Activated naive CD8-positive, alpha-beta T cell treated with anti-CD3 and anti-CD28 coated beads for 36 hours (primary cell): ENCODE measurements at regions not wholly inside any gene's neighbourhood (a gene's known extent, or its start where the extent isn't known, plus 50 kb on each side); places are given as distances from the start of the nearest gene placed in this dataset.

Experiments
- DNase-seq: peaks from one replicate; pipeline ENCODE4 v3.0.0; 2021
- H3K27ac Mint-ChIP-seq: one replicate; pipeline ENCODE4 v1.8.0; 2022; ENCODE audit warnings: mild to moderate bottlenecking, moderate library complexity, mixed read lengths
- H3K27me3 Mint-ChIP-seq: one replicate; pipeline ENCODE4 v1.8.0; 2022; ENCODE audit warnings: mild to moderate bottlenecking, mixed read lengths
- H3K36me3 Mint-ChIP-seq: one replicate; pipeline ENCODE4 v1.8.0; 2021; ENCODE audit warnings: mild to moderate bottlenecking, mixed read lengths
- H3K4me1 Mint-ChIP-seq: one replicate; pipeline ENCODE4 v1.8.0; 2021; ENCODE audit warnings: mixed read lengths
- H3K4me3 Mint-ChIP-seq: one replicate; pipeline ENCODE4 v1.8.0; 2022; ENCODE audit warnings: mild to moderate bottlenecking, moderate library complexity, mixed read lengths
- H3K9me3 Mint-ChIP-seq: one replicate; pipeline ENCODE4 v1.8.0; 2022; ENCODE audit warnings: mixed read lengths

DNA sequence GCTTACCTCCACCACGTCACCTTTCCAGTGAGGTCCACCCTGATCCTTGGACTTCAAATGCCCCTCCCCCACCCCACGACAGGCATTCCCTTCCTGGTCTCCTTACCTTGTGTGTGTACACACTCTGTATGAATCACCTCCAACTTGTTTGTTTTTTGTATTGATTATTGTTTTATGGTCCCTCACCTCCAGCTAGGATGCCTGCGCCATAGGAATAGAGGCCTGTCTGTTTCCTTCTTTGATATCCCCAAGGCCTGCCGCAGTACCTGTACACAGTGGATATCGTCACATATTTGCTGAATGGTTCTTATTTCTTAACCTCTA, 219.6 kb upstream of the POU3F1 start:
- H3K27ac Mint-ChIP-seq = no peak overlapping the region
- H3K9me3 Mint-ChIP-seq = no peaks in the 10 kb centered on the region
- no peaks in the 10 kb centered on the region for H3K36me3 Mint-ChIP-seq
- H3K27me3 Mint-ChIP-seq = peaks cover 28% of the 10 kb centered on the region
- no peak for DNase-seq
- H3K4me1 Mint-ChIP-seq = no peaks in the 10 kb centered on the region
- H3K4me3 Mint-ChIP-seq = no peak overlapping the region

DNA sequence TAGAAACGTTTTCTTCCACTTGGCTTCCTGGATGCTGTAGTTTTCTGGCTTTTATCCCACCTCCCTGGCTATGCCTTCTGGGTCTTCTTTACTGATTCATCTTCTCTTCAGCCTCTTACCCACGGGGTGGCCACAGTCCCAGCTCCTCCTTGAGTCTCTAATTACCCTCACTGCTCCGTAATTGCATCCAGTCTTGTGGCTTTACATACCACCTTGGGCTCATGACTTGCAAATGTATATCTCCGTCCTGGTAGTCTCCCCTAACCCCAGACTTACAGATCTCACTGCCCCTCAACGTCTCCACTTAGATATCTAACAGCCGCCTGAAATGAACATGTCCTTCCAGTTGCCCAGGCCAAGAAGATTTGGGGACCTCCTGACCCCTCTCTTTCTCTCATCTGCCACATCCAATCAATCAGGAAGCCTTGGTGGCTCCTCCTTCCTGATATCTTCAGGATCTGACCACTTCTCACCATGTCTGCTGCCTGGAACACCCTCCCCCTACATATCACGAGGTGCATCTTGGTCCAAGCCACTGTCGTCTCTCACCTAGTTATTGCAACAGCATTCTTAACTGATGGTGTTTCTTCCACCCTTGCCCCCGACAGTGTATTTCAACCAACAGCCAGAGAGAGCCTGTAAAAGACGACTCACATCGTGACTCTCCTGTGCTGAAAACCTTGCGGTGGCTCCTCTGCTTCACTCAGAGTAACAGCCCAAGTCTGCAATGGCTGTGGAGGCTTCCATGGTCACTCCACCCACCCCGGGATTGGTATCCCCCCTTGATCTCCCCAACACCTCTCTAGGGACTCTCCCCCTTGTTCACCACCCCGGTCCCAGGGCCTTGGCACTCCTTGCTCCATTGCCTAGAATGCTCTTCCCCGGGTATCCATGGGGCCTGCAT, 219.0 kb upstream of the POU3F1 start:
- H3K4me1 Mint-ChIP-seq = no peaks in the 10 kb centered on the region
- H3K27ac Mint-ChIP-seq = no peak overlapping the region
- DNase-seq = no peak
- peaks cover 26% of the 10 kb centered on the region for H3K27me3 Mint-ChIP-seq
- H3K36me3 Mint-ChIP-seq = no peaks in the 10 kb centered on the region
- no peaks in the 10 kb centered on the region for H3K9me3 Mint-ChIP-seq
- H3K4me3 Mint-ChIP-seq = no peak overlapping the region

- Mint-ChIP-seq H3K4me1 (no peaks in the 10 kb centered on the region), H3K9me3 (no peaks in the 10 kb centered on the region), H3K27me3 (peaks cover 18% of the 10 kb centered on the region), H3K4me3 (no peak overlapping the region), H3K36me3 (no peaks in the 10 kb centered on the region), H3K27ac (no peak overlapping the region)
- DNase-seq = no peak
These were observed 216.8 kb upstream of the POU3F1 start for GRCh38 chr1:38263438-38263837.

- Mint-ChIP-seq H3K36me3 (no peaks in the 10 kb centered on the region), H3K4me1 (no peaks in the 10 kb centered on the region), H3K27ac (no peak overlapping the region), H3K27me3 (peaks cover 10% of the 10 kb centered on the region), H3K9me3 (no peaks in the 10 kb centered on the region), H3K4me3 (no peak overlapping the region)
- no peak for DNase-seq
These were observed 215.0 kb upstream of the POU3F1 start for GRCh38 chr1:38261574-38261973.

DNA sequence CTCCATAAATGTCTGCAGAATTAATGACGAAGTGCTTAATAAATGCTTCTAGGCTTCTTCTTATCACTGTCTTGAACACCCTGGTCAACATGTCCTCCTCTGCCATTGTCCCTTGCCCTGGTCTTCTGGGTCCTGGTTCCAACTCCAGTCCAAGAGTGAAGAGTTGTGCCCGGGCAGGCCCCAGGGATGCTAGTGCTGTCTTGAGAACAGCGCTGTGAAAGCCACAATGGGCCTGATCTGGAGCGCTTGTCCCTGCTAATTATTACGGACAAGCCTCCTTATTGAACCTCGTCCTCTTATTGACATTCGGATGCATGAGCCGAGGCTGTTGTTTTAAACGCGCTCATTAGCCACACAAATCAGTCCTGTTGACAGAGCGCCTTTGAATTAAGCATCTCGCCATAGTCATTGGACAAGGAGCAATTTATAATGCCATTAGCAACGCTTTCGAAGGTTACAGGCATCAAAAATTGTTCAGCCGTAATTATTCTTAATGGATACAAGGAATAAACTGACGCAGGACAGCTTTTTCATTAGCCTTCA, 211.6 kb upstream of the POU3F1 start:
- no peaks in the 10 kb centered on the region for H3K4me1 Mint-ChIP-seq
- no peak overlapping the region for H3K27ac Mint-ChIP-seq
- H3K27me3 Mint-ChIP-seq = peaks cover 10% of the 10 kb centered on the region
- H3K36me3 Mint-ChIP-seq = no peaks in the 10 kb centered on the region
- no peak for DNase-seq
- H3K4me3 Mint-ChIP-seq = no peak overlapping the region
- H3K9me3 Mint-ChIP-seq = no peaks in the 10 kb centered on the region

DNA sequence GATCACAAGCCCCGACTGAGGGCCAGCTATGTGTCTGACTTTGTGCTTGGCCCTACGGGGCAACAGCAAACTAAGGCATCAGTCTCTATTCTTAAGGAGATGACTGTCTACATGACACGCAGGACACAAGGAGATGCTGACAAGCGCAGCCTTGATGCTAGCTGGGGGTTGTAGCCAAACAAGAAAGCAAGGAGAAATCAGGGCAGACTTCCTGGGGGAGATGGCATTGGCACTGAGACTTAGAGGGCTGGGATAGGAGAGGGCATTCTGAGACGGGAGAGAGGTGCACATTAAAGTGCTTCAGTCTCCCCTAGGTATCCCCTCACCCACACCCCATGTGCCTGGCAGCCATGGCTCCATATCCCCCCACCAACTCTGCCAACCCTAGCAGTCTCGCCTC, 210.8 kb upstream of the POU3F1 start:
- DNase-seq = no peak
- H3K4me1 Mint-ChIP-seq = no peaks in the 10 kb centered on the region
- no peaks in the 10 kb centered on the region for H3K9me3 Mint-ChIP-seq
- H3K27ac Mint-ChIP-seq = no peak overlapping the region
- no peak overlapping the region for H3K4me3 Mint-ChIP-seq
- peaks cover 10% of the 10 kb centered on the region for H3K27me3 Mint-ChIP-seq
- H3K36me3 Mint-ChIP-seq = no peaks in the 10 kb centered on the region

DNA sequence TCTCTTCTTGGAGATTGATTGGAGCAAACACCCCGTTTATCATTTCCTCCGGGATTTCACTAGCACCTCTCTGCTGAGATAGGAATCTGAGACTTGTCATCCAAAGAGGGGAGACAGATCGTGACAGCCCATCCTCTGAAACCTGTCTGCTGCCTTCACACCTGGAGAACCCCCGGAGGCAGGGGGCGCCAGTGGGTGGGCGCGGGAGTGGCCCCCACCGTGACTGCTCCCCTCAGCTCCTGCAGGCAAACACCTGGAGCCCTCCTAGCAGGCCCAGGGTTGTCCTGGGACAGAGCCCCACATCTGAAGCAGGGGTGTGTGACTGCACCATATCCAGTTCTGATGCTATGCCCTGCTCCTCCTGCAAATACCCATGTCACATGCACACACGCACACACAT, 209.5 kb upstream of the POU3F1 start:
- Mint-ChIP-seq H3K36me3 (no peaks in the 10 kb centered on the region), H3K27me3 (peaks cover 5% of the 10 kb centered on the region), H3K9me3 (no peaks in the 10 kb centered on the region), H3K27ac (no peak overlapping the region), H3K4me3 (no peak overlapping the region), H3K4me1 (no peaks in the 10 kb centered on the region)
- no peak for DNase-seq

- Mint-ChIP-seq H3K27ac (no peak overlapping the region), H3K27me3 (peaks cover 17% of the 10 kb centered on the region), H3K4me3 (no peak overlapping the region), H3K36me3 (no peaks in the 10 kb centered on the region), H3K4me1 (no peaks in the 10 kb centered on the region), H3K9me3 (no peaks in the 10 kb centered on the region)
- no peak for DNase-seq
These were observed 206.7 kb upstream of the POU3F1 start for GRCh38 chr1:38253314-38253713.

- H3K9me3 Mint-ChIP-seq = no peaks in the 10 kb centered on the region
- H3K27ac Mint-ChIP-seq = no peak overlapping the region
- H3K4me1 Mint-ChIP-seq = no peaks in the 10 kb centered on the region
- H3K4me3 Mint-ChIP-seq = no peak overlapping the region
- H3K27me3 Mint-ChIP-seq = peaks cover 23% of the 10 kb centered on the region
- H3K36me3 Mint-ChIP-seq = no peaks in the 10 kb centered on the region
- DNase-seq = no peak
These were observed 203.8 kb upstream of the POU3F1 start for GRCh38 chr1:38250356-38250755.

- H3K27ac Mint-ChIP-seq = no peak overlapping the region
- H3K4me3 Mint-ChIP-seq = no peak overlapping the region
- no peaks in the 10 kb centered on the region for H3K9me3 Mint-ChIP-seq
- DNase-seq = no peak
- no peaks in the 10 kb centered on the region for H3K4me1 Mint-ChIP-seq
- H3K36me3 Mint-ChIP-seq = no peaks in the 10 kb centered on the region
- peaks cover 23% of the 10 kb centered on the region for H3K27me3 Mint-ChIP-seq
These were observed 202.4 kb upstream of the POU3F1 start for GRCh38 chr1:38249001-38249400.

DNA sequence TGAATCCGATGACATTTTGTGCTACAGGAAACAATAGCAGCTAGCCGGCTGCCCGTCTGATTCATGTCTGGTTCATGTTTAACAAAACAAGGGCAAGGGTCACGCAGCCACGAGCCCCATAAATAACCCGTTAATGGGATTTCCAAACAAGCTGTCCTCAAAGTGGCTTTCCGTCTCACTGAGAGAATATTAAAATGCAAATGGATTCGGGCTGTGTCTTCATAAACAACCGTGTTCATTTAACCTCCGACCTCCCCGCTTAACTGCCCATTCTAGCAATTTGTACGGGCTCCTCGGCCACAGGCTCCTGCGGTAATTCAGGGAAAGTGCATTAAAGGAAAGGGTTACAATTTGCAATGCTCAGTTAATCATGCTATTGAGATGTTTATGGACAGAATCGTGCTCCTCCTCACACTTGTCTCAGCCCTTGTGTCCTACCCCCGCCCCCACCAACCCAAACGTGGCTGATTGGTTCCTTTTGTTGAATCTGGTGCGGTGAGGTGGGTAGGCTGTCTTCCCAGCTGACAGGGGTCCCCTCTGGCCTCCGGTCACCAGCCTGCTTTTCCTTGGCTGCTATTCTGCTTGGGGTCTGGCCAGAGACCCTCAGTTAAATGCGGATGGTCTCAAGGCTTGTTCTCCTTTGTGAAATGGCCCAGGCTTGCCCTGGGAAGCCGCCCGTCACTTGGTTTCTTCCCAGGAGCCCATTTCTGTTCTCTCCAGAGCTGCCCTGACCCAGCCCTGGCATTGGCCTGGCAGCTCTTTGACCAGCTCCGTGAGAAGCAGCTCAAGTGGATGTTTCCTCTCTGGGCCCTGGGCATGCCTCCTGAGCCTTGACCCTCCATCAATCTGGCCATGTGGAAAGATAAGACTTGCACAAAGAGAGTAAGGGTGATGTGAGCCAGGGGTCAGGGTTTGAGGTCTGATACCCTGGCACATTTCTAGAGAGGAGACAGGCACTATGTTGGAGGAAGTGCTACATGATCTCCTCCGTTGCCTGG, 200.7 kb upstream of the POU3F1 start:
- DNase-seq = no peak
- Mint-ChIP-seq H3K4me1 (no peaks in the 10 kb centered on the region), H3K9me3 (no peaks in the 10 kb centered on the region), H3K4me3 (no peak overlapping the region), H3K27me3 (peaks cover 23% of the 10 kb centered on the region), H3K27ac (no peak overlapping the region), H3K36me3 (no peaks in the 10 kb centered on the region)

GRCh38 chr1:38244218-38244845, 197.7 kb upstream of the POU3F1 start:
- Mint-ChIP-seq H3K36me3 (no peaks in the 10 kb centered on the region), H3K27me3 (peaks cover 10% of the 10 kb centered on the region), H3K27ac (no peak overlapping the region), H3K9me3 (no peaks in the 10 kb centered on the region), H3K4me3 (no peak overlapping the region), H3K4me1 (no peaks in the 10 kb centered on the region)
- DNase-seq = no peak

- no peak overlapping the region for H3K27ac Mint-ChIP-seq
- no peak overlapping the region for H3K4me3 Mint-ChIP-seq
- no peaks in the 10 kb centered on the region for H3K4me1 Mint-ChIP-seq
- H3K27me3 Mint-ChIP-seq = peaks cover 6% of the 10 kb centered on the region
- DNase-seq = no peak
- no peaks in the 10 kb centered on the region for H3K9me3 Mint-ChIP-seq
- H3K36me3 Mint-ChIP-seq = no peaks in the 10 kb centered on the region
These were observed 196.5 kb upstream of the POU3F1 start for GRCh38 chr1:38243106-38243505.

DNA sequence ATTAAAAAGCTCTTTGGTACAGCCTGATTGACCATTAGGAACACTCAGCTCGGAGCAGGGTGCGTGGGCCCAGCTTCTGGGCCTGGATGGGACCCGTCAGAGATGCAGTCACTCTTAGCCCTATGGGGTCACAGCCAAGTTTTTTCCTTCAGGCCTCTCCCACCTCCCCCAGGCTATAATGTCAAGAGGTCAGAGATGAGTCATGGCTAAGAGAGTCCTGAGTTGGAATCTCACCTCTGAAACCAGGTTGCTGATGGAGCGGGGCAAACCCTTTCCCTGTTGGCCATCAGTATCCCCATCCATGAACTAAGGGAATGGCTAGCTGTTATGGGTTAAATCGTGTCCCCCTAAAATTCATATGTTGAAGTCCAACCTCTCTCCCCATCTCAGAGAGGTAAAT, 195.9 kb upstream of the POU3F1 start:
- no peaks in the 10 kb centered on the region for H3K9me3 Mint-ChIP-seq
- H3K27me3 Mint-ChIP-seq = peaks cover 4% of the 10 kb centered on the region
- H3K4me1 Mint-ChIP-seq = no peaks in the 10 kb centered on the region
- H3K27ac Mint-ChIP-seq = no peak overlapping the region
- no peak overlapping the region for H3K4me3 Mint-ChIP-seq
- DNase-seq = no peak
- H3K36me3 Mint-ChIP-seq = no peaks in the 10 kb centered on the region
